ENCODE measurements at regions not wholly inside any gene's neighbourhood (a gene's known extent, or its start where the extent isn't known, plus 50 kb on each side); places are given as distances from the start of the nearest gene placed in this dataset.

DNA sequence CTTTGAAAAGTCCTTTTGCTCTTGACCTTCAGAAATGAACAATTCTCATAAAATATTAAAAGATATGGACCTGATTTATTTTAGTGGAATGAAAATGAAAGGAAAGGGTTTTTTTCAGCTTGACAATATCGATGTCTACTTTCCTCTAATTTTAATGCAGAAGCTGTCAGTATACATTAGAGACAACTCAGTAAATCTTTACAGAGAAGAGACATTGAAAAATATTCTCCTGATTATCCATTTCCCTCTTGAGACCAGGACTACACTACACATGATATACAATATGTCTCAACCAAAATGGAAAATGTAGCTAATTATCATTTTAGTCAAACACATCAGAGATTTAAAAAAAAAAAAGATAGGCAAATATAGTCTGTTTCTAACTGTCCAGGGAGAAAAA, 288.5 kb upstream of the NUDT12 start:
- Histone ChIP-seq H3K9me3 (ENCODE audit: control insufficient read depth, insufficient read depth, low read length) (no peaks in the 10 kb centered on the region), H3K4me1 (ENCODE audit: control insufficient read depth, insufficient read depth, low read length) (no peaks in the 10 kb centered on the region), H3K27ac (ENCODE audit: low read length) (no peak overlapping the region), H3K36me3 (ENCODE audit: control insufficient read depth, insufficient read depth, low read length) (no peaks in the 10 kb centered on the region), H3K4me3 (ENCODE audit: low read length) (no peak overlapping the region), H3K27me3 (ENCODE audit: control insufficient read depth, insufficient read depth, low read length) (no peaks in the 10 kb centered on the region)
- DNase-seq (no peak), ATAC-seq (no peak)
- no peaks in the 10 kb centered on the region for H3K4me1 Mint-ChIP-seq
- intact Hi-C loops (cut with micrococcal nuclease), result no loop called here
- no peaks in the 10 kb centered on the region for H3K27me3 Mint-ChIP-seq (ENCODE audit: low read depth in 2 of 2)
- H3K27ac Mint-ChIP-seq, result no peak overlapping the region
- no CpG with 5 or more reads among the region's 1 CpG for WGBS (ENCODE audit: insufficient coverage)
- TF ChIP-seq, protein P1, sequence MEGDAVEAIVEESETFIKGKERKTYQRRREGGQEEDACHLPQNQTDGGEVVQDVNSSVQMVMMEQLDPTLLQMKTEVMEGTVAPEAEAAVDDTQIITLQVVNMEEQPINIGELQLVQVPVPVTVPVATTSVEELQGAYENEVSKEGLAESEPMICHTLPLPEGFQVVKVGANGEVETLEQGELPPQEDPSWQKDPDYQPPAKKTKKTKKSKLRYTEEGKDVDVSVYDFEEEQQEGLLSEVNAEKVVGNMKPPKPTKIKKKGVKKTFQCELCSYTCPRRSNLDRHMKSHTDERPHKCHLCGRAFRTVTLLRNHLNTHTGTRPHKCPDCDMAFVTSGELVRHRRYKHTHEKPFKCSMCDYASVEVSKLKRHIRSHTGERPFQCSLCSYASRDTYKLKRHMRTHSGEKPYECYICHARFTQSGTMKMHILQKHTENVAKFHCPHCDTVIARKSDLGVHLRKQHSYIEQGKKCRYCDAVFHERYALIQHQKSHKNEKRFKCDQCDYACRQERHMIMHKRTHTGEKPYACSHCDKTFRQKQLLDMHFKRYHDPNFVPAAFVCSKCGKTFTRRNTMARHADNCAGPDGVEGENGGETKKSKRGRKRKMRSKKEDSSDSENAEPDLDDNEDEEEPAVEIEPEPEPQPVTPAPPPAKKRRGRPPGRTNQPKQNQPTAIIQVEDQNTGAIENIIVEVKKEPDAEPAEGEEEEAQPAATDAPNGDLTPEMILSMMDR (IDR thresholded peaks at IDR 0.05), result no peak
- no peaks in the 10 kb centered on the region for H3K36me3 Mint-ChIP-seq
- no peak overlapping the region for H3K4me3 Mint-ChIP-seq
- peaks cover 8 to 18% of the 10 kb centered on the region in 2 donors for H3K9me3 Mint-ChIP-seq

DNA sequence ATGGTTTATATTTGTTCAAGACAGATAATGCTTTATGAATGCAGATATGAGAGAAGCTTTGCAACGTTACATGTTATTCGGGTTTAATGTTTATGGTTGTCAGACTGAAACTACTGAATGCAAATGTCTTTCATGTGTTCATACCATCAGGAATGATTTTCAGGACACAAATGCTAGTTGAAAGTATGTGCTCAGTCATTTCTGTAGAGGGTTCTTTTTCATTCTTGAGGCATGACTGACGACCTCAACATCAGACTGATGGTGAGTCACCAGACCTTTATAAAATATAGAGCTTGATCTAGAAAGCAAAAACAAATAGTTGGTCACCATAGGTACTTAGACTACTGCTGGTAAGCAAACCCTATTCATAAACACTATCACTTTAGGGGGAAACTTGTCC, 287.3 kb upstream of the NUDT12 start:
- ATAC-seq, result no peak
- H3K27ac Mint-ChIP-seq, result no peak overlapping the region
- DNase-seq, result no peak
- Histone ChIP-seq H3K4me3 (ENCODE audit: low read length) (no peak overlapping the region), H3K36me3 (ENCODE audit: control insufficient read depth, insufficient read depth, low read length) (no peaks in the 10 kb centered on the region), H3K27ac (ENCODE audit: low read length) (no peak overlapping the region), H3K4me1 (ENCODE audit: control insufficient read depth, insufficient read depth, low read length) (no peaks in the 10 kb centered on the region), H3K27me3 (ENCODE audit: control insufficient read depth, insufficient read depth, low read length) (no peaks in the 10 kb centered on the region), H3K9me3 (ENCODE audit: control insufficient read depth, insufficient read depth, low read length) (no peaks in the 10 kb centered on the region)
- TF ChIP-seq, protein P1 (IDR thresholded peaks at IDR 0.05), result no peak
- no peaks in the 10 kb centered on the region for H3K4me1 Mint-ChIP-seq
- H3K9me3 Mint-ChIP-seq, result peaks cover 7 to 14% of the 10 kb centered on the region in 2 donors
- WGBS (ENCODE audit: insufficient coverage), result 79% methylated on average over 3 of the region's 3 CpGs
- no peak overlapping the region for H3K4me3 Mint-ChIP-seq
- no peaks in the 10 kb centered on the region for H3K36me3 Mint-ChIP-seq
- intact Hi-C loops (cut with micrococcal nuclease), result no loop called here
- no peaks in the 10 kb centered on the region for H3K27me3 Mint-ChIP-seq (ENCODE audit: low read depth in 2 of 2)

DNA sequence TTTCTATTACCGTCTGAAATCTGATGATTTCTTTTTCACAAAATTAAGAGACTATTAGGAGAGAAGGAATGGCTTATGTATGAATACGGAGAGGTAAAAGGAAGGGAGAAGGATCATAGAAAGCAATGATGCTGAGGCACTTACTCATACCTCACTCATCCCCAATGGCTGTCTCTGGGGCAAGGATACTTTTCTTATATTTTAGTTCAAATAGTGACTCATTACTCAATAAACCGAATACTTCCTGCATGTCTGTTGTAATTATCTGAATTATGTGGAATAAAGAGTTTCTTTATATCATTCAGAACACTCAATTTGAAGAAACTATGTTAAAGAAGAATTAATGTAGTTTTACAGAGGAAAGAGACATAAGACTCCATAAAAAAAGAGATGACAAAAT, 284.5 kb upstream of the NUDT12 start:
- Histone ChIP-seq H3K4me1 (ENCODE audit: control insufficient read depth, insufficient read depth, low read length) (no peaks in the 10 kb centered on the region), H3K4me3 (ENCODE audit: low read length) (no peak overlapping the region), H3K27ac (ENCODE audit: low read length) (no peak overlapping the region), H3K36me3 (ENCODE audit: control insufficient read depth, insufficient read depth, low read length) (no peaks in the 10 kb centered on the region), H3K27me3 (ENCODE audit: control insufficient read depth, insufficient read depth, low read length) (no peaks in the 10 kb centered on the region), H3K9me3 (ENCODE audit: control insufficient read depth, insufficient read depth, low read length) (no peaks in the 10 kb centered on the region)
- Mint-ChIP-seq H3K9me3 (peaks cover 6 to 12% of the 10 kb centered on the region in 2 donors), H3K4me3 (no peak overlapping the region), H3K27me3 (ENCODE audit: low read depth in 2 of 2) (no peaks in the 10 kb centered on the region), H3K4me1 (no peaks in the 10 kb centered on the region), H3K36me3 (no peaks in the 10 kb centered on the region), H3K27ac (no peak overlapping the region)
- ATAC-seq (no peak), DNase-seq (no peak)
- TF ChIP-seq, protein P1 (IDR thresholded peaks at IDR 0.05), result no peak
- no CpG with 5 or more reads among the region's 3 CpGs for WGBS (ENCODE audit: insufficient coverage)
- intact Hi-C loops (cut with micrococcal nuclease), result no loop called here

DNA sequence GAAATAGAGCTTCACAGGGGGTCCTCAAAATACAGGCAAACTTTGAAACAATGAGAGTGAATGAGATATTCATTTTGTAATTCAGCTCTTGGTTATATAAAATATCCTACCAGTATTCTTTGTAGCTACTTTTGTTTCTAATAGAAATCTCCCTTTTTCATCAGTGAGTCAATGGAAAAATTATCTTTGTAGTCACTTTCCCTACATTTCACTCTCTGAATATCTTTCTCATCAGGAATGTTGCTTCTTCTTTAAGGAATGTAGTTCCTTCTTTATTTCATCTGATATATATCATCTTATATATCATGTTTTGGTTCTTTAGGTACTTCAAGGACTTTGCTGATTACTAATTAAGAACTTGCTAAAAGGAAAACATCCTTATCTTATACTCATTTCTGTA, 280.3 kb upstream of the NUDT12 start:
- ATAC-seq, result no peak
- Mint-ChIP-seq H3K4me3 (no peak overlapping the region), H3K27me3 (ENCODE audit: low read depth in 2 of 2) (no peaks in the 10 kb centered on the region), H3K36me3 (no peaks in the 10 kb centered on the region), H3K27ac (no peak overlapping the region), H3K9me3 (peaks cover 7 to 14% of the 10 kb centered on the region in 2 donors), H3K4me1 (no peaks in the 10 kb centered on the region)
- Histone ChIP-seq H3K9me3 (ENCODE audit: control insufficient read depth, insufficient read depth, low read length) (no peaks in the 10 kb centered on the region), H3K4me1 (ENCODE audit: control insufficient read depth, insufficient read depth, low read length) (no peaks in the 10 kb centered on the region), H3K27ac (ENCODE audit: low read length) (no peak overlapping the region), H3K27me3 (ENCODE audit: control insufficient read depth, insufficient read depth, low read length) (no peaks in the 10 kb centered on the region), H3K36me3 (ENCODE audit: control insufficient read depth, insufficient read depth, low read length) (no peaks in the 10 kb centered on the region), H3K4me3 (ENCODE audit: low read length) (no peak overlapping the region)
- TF ChIP-seq, protein P1 (IDR thresholded peaks at IDR 0.05), result no peak
- intact Hi-C loops (cut with micrococcal nuclease), result no loop called here
- no peak for DNase-seq

Data from natural killer cell (primary cell).